ENCODE measurements at regions not wholly inside any gene's neighbourhood (a gene's known extent, or its start where the extent isn't known, plus 50 kb on each side); places are given as distances from the start of the nearest gene placed in this dataset.

DNA sequence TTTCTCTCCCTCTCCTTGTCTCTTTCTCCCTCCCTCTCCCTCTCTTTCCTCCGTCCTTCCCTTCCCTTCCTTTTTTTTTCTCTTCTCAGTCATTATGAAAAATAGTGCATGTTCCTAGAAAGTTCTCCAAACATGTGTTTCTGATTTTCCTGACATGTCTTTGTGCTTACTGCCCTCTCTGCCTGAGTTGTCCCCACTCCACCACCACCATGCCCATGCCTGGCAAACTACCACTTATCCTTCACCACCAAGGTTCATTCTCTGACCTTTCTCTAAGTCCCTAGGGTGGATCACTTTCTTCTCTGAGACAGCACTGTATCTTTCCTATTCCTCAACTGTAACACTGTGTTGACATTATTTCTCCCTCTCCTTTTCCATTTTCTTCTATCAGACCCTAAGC lies 98.2 kb downstream of the LACC1 start:
- FAIRE-seq (no peak), DNase-seq (ENCODE audit: low read depth) (no peak)
- TF ChIP-seq, protein P1, sequence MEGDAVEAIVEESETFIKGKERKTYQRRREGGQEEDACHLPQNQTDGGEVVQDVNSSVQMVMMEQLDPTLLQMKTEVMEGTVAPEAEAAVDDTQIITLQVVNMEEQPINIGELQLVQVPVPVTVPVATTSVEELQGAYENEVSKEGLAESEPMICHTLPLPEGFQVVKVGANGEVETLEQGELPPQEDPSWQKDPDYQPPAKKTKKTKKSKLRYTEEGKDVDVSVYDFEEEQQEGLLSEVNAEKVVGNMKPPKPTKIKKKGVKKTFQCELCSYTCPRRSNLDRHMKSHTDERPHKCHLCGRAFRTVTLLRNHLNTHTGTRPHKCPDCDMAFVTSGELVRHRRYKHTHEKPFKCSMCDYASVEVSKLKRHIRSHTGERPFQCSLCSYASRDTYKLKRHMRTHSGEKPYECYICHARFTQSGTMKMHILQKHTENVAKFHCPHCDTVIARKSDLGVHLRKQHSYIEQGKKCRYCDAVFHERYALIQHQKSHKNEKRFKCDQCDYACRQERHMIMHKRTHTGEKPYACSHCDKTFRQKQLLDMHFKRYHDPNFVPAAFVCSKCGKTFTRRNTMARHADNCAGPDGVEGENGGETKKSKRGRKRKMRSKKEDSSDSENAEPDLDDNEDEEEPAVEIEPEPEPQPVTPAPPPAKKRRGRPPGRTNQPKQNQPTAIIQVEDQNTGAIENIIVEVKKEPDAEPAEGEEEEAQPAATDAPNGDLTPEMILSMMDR (IDR thresholded peaks at IDR 0.05; ENCODE audit: insufficient read depth, low read length, severe bottlenecking) = no peak
- no peak overlapping the region for H3K4me3 ChIP-seq (ENCODE audit: low read depth, low read length)
- no peaks in the 10 kb centered on the region for H3K27me3 ChIP-seq (ENCODE audit: control insufficient read depth, insufficient read depth, low read length)
- H3K36me3 ChIP-seq (ENCODE audit: control insufficient read depth, insufficient read depth, low read length) = no peaks in the 10 kb centered on the region

DNA sequence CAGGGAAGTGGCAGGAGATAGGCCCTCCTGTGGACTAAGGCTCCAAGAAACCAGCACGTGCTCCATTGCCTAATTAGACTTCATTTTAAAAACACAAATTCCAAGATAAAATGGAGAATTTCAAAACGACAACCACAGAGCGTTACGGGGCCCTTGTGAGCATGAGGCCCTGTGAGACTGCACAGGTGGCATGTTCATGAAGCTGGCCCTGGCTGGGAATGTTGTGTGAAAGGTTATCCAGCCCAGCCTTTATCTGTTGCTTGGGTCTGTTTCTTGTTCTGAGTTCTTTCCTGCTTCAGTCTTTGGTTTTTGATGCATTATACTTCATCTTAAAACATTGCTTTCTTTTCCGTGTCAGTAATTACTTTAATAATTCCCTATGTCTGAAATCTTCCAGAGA lies 99.0 kb downstream of the LACC1 start:
- Histone ChIP-seq H3K4me3 (ENCODE audit: low read depth, low read length) (no peak overlapping the region), H3K36me3 (ENCODE audit: control insufficient read depth, insufficient read depth, low read length) (no peaks in the 10 kb centered on the region), H3K27me3 (ENCODE audit: control insufficient read depth, insufficient read depth, low read length) (no peaks in the 10 kb centered on the region)
- TF ChIP-seq, protein P1 (IDR thresholded peaks at IDR 0.05; ENCODE audit: insufficient read depth, low read length, severe bottlenecking) = no peak
- DNase-seq (ENCODE audit: low read depth) (no peak), FAIRE-seq (no peak)

DNA sequence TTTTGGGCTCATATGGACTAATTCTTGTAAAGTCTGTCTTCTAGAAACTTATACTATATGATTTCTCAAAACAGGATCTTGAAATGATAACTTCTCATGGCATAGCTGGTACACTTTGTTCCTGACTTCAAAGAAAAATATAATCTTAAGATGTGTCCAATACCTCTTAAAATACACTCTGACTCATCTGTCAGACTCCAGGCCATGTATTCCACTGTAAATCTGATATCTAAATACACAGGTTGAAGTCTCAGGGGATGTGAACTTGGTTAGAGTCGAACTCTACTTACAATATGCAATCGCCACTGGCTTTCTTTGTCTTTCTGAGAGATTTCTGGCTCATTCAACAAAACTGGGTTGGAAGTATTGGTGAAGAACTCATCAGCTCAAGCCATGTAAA lies 99.8 kb downstream of the LACC1 start:
- Histone ChIP-seq H3K36me3 (ENCODE audit: control insufficient read depth, insufficient read depth, low read length) (no peaks in the 10 kb centered on the region), H3K27me3 (ENCODE audit: control insufficient read depth, insufficient read depth, low read length) (no peaks in the 10 kb centered on the region), H3K4me3 (ENCODE audit: low read depth, low read length) (no peak overlapping the region)
- DNase-seq (ENCODE audit: low read depth) (no peak), FAIRE-seq (no peak)
- TF ChIP-seq, protein P1 (IDR thresholded peaks at IDR 0.05; ENCODE audit: insufficient read depth, low read length, severe bottlenecking) = no peak

DNA sequence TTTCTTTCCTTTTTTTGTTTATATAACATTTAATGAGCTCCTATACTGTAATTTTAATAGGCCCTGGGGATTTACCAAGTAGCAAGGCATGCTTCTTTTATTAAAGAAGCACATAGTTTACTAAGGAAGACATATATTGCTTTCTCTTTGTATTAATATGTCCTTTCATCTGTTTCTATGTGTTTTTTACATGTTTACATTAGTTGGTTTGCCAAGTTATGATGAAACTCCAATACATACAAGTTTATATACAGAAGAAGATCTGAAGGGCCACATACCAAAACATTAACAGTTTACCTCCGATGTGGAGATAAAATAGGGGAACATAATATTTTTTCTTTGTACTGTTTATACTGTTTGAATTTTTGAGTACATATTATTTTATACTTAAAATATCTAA lies 100.9 kb downstream of the LACC1 start:
- H3K4me3 ChIP-seq (ENCODE audit: low read depth, low read length) = no peak overlapping the region
- H3K36me3 ChIP-seq (ENCODE audit: control insufficient read depth, insufficient read depth, low read length) = no peaks in the 10 kb centered on the region
- FAIRE-seq (no peak), DNase-seq (ENCODE audit: low read depth) (no peak)
- TF ChIP-seq, protein P1 (IDR thresholded peaks at IDR 0.05; ENCODE audit: insufficient read depth, low read length, severe bottlenecking) = no peak
- H3K27me3 ChIP-seq (ENCODE audit: control insufficient read depth, insufficient read depth, low read length) = no peaks in the 10 kb centered on the region

DNA sequence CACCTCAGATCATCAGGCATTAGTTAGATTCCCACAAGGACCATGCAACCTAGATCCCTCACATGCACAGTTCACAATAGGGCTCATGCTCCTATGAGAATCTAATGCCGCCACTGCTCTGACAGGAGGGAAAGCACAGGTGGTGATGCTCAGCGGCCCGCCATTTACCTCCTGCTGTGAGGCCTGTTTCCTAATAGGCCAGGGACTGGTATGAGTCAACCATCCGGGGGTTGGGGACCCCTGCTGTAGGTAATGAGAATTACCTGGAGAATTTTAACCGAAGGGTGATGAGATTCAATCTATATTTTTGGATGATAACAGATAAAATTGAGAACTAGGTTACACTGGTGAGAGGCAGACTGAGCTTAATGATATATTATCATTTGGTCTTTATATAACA lies 101.4 kb downstream of the LACC1 start:
- H3K36me3 ChIP-seq (ENCODE audit: control insufficient read depth, insufficient read depth, low read length) = no peaks in the 10 kb centered on the region

More for the DNA sequence above, 101.4 kb downstream of the LACC1 start:
- no peak overlapping the region for H3K4me3 ChIP-seq (ENCODE audit: low read depth, low read length)
- FAIRE-seq (no peak), DNase-seq (ENCODE audit: low read depth) (no peak)
- H3K27me3 ChIP-seq (ENCODE audit: control insufficient read depth, insufficient read depth, low read length) = no peaks in the 10 kb centered on the region
- TF ChIP-seq, protein P1 (IDR thresholded peaks at IDR 0.05; ENCODE audit: insufficient read depth, low read length, severe bottlenecking) = no peak

All from bronchial epithelial cell (primary cell).